Astrocyte of the cerebellum (primary cell): ENCODE measurements at regions not wholly inside any gene's neighbourhood (a gene's known extent, or its start where the extent isn't known, plus 50 kb on each side); places are given as distances from the start of the nearest gene placed in this dataset.

Source experiments
- DNase-seq: peaks from one replicate; pipeline ENCODE4 v3.0.0-alpha.2; 2011; ENCODE audit warnings: low read depth
- H3K4me3 ChIP-seq: 2 replicates; pipeline ENCODE4 v1.5.1; 2011; ENCODE audit warnings: mild to moderate bottlenecking, low read depth, low read length, moderate library complexity
- in situ Hi-C: cut with HindIII; loops from 2 replicates; pipeline ENCODE4 v1.10.0; 2017; ENCODE audit warnings: low sequenced_read_pairs
- TF ChIP-seq, protein P1 (sequence below): IDR thresholded peaks from 2 replicates; pipeline ENCODE4 v1.5.1; 2012; ENCODE audit warnings: low read length, low read depth, moderate library complexity, mild to moderate bottlenecking; ENCODE audit errors: missing control alignments

DNA sequence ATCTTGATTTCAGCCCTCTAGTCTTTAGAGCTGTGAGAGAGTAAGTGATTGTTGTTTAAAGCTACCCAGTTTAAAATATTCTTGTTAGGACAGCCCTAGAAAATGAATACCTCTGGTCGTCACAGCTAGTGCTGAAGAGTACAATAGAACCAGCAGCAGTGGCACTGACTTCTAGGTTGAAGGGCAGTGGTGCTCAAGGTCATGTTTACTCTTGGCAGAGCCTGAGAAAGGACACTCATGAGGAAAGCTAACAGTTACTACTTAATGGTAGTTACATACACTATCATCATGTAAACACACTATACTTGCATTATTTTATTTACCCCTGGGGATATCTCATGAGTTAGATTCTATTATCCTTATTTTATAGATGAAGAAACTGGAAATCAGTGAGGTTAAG is 323.0 kb downstream of the SH2D4B start:
- no peak for DNase-seq
- TF ChIP-seq, protein P1, sequence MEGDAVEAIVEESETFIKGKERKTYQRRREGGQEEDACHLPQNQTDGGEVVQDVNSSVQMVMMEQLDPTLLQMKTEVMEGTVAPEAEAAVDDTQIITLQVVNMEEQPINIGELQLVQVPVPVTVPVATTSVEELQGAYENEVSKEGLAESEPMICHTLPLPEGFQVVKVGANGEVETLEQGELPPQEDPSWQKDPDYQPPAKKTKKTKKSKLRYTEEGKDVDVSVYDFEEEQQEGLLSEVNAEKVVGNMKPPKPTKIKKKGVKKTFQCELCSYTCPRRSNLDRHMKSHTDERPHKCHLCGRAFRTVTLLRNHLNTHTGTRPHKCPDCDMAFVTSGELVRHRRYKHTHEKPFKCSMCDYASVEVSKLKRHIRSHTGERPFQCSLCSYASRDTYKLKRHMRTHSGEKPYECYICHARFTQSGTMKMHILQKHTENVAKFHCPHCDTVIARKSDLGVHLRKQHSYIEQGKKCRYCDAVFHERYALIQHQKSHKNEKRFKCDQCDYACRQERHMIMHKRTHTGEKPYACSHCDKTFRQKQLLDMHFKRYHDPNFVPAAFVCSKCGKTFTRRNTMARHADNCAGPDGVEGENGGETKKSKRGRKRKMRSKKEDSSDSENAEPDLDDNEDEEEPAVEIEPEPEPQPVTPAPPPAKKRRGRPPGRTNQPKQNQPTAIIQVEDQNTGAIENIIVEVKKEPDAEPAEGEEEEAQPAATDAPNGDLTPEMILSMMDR = no peak
- in situ Hi-C loops = no loop called here
- no peak overlapping the region for H3K4me3 ChIP-seq

DNA sequence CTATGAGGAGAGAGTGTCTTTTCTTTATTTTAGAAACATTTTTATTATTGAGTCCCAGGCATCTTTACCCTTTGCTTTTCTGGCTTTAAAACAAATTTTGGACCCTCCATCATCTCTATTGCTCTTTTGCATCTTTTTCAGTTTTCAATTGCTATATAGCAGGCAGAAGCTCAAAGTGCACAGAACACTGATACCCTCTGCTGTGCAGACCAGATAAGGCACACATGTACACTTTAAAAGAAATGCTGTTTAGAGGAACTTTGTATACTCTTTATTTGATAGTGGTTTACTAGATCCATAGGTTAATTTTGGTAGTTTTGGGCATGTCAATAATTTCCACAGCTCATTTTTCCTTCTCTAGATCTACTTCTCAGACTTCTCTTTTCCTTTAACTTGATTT is 324.2 kb downstream of the SH2D4B start:
- in situ Hi-C loops = no loop called here
- TF ChIP-seq, protein P1 = no peak
- H3K4me3 ChIP-seq = no peak overlapping the region
- no peak for DNase-seq

DNA sequence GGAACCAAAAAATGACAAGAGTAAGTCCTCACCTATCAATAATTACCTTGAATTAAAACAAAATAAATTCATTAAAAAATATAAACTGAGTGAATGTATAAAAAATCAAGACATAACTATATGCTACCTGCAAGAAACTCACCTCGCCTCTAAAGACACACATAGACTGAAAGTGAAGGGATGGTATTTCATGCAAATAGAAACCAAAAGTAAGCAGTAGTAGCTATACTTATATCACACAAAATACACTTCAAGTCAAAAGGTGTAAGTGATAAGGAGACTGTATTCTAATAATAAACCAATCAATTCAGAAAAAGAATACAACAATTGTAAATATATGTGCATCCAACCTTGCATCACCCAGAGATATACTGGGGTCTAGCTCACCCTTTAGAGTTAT is 332.6 kb downstream of the SH2D4B start:
- TF ChIP-seq, protein P1 = no peak
- in situ Hi-C loops = no loop called here
- H3K4me3 ChIP-seq = no peak overlapping the region
- no peak for DNase-seq

DNA sequence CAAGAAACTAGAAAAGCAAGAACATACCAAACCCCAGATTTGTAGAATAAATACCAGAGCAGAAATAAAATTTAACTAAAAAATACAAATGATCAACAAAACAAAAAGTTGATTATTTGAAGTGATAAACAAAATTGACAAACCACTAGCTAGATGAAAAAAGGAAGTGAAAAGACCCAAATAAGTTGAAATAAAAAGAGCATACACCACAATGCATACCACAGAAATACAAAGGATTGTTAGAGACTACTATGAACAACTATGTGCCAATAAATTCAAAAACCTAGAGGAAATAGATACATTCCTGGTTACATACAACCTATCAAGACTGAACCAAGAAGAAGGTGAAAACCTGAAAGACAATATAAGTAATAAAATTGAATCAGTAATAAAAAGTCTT is 333.4 kb downstream of the SH2D4B start:
- TF ChIP-seq, protein P1 = no peak
- in situ Hi-C loops = no loop called here
- no peak overlapping the region for H3K4me3 ChIP-seq
- DNase-seq = no peak

DNA sequence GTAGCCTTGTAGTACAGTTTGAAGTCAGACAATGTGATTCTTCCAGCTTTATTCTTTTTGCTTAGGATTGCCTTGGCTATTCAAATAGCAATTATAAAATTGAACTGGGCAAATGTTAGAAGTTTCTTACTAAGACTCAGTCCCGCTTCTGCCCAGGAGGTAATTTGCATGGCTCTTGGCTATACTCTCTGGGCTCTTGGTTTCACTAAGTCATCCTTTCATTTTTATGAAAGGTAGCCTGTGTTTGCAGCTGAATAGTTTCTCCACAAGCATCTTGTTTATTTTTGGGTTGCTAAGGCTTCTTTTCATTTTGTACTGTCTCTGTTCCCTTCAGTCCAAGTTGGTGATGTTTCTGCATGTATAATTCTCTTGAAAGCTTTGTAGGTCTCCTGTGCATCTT is 340.6 kb downstream of the SH2D4B start:
- H3K4me3 ChIP-seq = no peak overlapping the region
- TF ChIP-seq, protein P1 = no peak
- in situ Hi-C loops = no loop called here
- DNase-seq = no peak

DNA sequence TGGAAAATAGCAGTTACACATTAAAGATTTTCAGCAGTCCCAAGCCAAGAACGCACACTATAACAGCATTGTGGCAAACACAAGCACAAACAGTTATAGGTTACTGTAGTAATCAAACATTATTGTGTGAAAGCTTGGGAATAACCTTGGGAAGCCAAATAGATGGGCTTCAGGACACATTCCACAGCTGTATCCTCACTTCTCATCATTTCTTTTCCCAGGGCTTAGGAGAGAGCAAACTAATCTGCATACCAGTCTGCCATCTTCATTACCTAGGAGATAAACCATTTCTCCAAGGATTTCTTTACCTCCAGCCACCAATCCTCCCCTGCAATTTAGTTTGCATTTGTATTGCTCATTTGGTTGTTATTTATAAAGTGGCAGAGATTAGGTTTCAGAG is 352.4 kb downstream of the SH2D4B start:
- DNase-seq = no peak
- in situ Hi-C loops = no loop called here

DNA sequence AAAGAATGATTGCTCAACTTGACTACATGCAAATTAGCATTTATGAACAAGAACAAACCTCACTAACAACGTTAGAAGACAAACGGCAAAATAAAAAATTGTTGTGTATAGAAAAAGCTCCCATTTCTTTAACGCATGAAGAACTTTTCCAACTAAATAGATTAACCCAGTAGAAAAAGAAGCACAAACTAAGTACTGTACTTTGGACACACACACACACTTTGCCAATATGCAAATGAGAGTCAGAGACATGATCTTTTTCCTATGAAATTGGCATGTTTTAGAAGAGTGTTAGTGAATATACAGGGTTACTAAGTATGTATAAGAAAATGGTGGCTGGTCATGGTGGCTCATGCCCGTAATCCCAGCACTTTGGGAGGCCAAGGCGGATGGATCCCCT is 355.6 kb downstream of the SH2D4B start:
- no peak for DNase-seq
- H3K4me3 ChIP-seq = no peak overlapping the region
- TF ChIP-seq, protein P1 = no peak
- in situ Hi-C loops = no loop called here

More for the DNA sequence above, 352.4 kb downstream of the SH2D4B start:
- H3K4me3 ChIP-seq = no peak overlapping the region
- TF ChIP-seq, protein P1 = no peak
